ENCODE measurements at regions not wholly inside any gene's neighbourhood (a gene's known extent, or its start where the extent isn't known, plus 50 kb on each side); places are given as distances from the start of the nearest gene placed in this dataset.
A peak's percentile ranks its signal among the peaks of the same experiment; 100 is the strongest.

DNA sequence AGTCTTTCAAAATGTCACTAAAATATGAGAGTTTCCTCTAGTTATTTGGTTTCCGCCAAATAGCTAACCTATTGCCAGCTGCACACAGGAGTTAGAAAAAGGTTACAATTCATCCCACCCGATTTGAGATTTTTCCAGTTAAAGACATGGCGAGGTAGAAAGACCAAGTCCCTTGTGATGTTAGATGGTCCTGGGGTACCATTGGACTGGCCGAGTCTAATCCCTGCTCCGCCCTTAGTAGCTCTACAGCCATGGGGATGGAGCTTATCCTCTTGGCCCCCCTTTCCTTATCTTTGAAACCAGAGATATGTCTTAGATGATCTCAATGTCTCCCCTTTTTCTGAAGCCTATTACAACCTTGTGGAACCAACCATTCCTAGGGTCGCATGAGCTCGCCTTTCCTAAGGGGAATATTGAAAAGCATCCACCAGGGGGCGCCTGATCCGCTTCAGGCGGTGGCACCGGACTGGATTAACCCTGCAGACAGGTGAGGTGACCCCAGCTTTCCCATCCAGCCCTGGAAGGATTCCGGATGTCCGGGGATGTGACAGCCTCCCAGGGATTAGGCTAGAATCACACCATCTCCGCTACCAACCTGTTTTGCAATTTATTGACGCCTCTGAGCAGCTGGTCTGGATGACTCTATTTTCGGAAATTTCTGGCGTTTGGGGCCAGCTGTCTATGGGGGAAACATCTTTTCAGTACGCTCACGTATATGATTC is 68.3 kb upstream of the SIM2 start:
- TF ChIP-seq, protein P1, sequence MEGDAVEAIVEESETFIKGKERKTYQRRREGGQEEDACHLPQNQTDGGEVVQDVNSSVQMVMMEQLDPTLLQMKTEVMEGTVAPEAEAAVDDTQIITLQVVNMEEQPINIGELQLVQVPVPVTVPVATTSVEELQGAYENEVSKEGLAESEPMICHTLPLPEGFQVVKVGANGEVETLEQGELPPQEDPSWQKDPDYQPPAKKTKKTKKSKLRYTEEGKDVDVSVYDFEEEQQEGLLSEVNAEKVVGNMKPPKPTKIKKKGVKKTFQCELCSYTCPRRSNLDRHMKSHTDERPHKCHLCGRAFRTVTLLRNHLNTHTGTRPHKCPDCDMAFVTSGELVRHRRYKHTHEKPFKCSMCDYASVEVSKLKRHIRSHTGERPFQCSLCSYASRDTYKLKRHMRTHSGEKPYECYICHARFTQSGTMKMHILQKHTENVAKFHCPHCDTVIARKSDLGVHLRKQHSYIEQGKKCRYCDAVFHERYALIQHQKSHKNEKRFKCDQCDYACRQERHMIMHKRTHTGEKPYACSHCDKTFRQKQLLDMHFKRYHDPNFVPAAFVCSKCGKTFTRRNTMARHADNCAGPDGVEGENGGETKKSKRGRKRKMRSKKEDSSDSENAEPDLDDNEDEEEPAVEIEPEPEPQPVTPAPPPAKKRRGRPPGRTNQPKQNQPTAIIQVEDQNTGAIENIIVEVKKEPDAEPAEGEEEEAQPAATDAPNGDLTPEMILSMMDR (IDR thresholded peaks at IDR 0.05 in 2 of 3, conservative IDR thresholded peaks at IDR 0.05 in 1 of 3; ENCODE audit: borderline replicate concordance in 1 of 3, insufficient read depth in 1 of 3, low read depth in 2 of 3, low read length in 2 of 3) = peak; percentile 65 to 89 (median 77); a peak in 5 of 6 replicates
- TF ChIP-seq EZH2 (IDR thresholded peaks at IDR 0.05) = no peak
- no peak for TF ChIP-seq ZNF274 (IDR thresholded peaks at IDR 0.05; ENCODE audit: low read depth, low read length)
- TF ChIP-seq POLR2A (IDR thresholded peaks at IDR 0.05; ENCODE audit: borderline replicate concordance, extremely low read depth, insufficient read depth, insufficient read length) = no peak
- no peak for TF ChIP-seq SP1 (IDR thresholded peaks at IDR 0.05; ENCODE audit: low read depth)
- TF ChIP-seq EZH2phosphoT487 (IDR thresholded peaks at IDR 0.05; ENCODE audit: borderline replicate concordance) = no peak
- TF ChIP-seq POLR2AphosphoS5 (IDR thresholded peaks at IDR 0.05; ENCODE audit: low read depth, low read length) = no peak
- TF ChIP-seq, protein P2, sequence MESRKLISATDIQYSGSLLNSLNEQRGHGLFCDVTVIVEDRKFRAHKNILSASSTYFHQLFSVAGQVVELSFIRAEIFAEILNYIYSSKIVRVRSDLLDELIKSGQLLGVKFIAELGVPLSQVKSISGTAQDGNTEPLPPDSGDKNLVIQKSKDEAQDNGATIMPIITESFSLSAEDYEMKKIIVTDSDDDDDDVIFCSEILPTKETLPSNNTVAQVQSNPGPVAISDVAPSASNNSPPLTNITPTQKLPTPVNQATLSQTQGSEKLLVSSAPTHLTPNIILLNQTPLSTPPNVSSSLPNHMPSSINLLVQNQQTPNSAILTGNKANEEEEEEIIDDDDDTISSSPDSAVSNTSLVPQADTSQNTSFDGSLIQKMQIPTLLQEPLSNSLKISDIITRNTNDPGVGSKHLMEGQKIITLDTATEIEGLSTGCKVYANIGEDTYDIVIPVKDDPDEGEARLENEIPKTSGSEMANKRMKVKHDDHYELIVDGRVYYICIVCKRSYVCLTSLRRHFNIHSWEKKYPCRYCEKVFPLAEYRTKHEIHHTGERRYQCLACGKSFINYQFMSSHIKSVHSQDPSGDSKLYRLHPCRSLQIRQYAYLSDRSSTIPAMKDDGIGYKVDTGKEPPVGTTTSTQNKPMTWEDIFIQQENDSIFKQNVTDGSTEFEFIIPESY (IDR thresholded peaks at IDR 0.05; ENCODE audit: extremely low read depth, insufficient replicate concordance, low read length) = no peak
- TF ChIP-seq CEBPB (IDR thresholded peaks at IDR 0.05; ENCODE audit: low read depth) = no peak
- no peak for TF ChIP-seq TCF7L2 (IDR thresholded peaks at IDR 0.05; ENCODE audit: borderline replicate concordance, extremely low read depth, insufficient read depth, insufficient read length)
- TF ChIP-seq, protein P3, sequence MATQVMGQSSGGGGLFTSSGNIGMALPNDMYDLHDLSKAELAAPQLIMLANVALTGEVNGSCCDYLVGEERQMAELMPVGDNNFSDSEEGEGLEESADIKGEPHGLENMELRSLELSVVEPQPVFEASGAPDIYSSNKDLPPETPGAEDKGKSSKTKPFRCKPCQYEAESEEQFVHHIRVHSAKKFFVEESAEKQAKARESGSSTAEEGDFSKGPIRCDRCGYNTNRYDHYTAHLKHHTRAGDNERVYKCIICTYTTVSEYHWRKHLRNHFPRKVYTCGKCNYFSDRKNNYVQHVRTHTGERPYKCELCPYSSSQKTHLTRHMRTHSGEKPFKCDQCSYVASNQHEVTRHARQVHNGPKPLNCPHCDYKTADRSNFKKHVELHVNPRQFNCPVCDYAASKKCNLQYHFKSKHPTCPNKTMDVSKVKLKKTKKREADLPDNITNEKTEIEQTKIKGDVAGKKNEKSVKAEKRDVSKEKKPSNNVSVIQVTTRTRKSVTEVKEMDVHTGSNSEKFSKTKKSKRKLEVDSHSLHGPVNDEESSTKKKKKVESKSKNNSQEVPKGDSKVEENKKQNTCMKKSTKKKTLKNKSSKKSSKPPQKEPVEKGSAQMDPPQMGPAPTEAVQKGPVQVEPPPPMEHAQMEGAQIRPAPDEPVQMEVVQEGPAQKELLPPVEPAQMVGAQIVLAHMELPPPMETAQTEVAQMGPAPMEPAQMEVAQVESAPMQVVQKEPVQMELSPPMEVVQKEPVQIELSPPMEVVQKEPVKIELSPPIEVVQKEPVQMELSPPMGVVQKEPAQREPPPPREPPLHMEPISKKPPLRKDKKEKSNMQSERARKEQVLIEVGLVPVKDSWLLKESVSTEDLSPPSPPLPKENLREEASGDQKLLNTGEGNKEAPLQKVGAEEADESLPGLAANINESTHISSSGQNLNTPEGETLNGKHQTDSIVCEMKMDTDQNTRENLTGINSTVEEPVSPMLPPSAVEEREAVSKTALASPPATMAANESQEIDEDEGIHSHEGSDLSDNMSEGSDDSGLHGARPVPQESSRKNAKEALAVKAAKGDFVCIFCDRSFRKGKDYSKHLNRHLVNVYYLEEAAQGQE (IDR thresholded peaks at IDR 0.05; ENCODE audit: low read depth) = no peak
- TF ChIP-seq, protein P4, sequence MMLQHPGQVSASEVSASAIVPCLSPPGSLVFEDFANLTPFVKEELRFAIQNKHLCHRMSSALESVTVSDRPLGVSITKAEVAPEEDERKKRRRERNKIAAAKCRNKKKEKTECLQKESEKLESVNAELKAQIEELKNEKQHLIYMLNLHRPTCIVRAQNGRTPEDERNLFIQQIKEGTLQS (IDR thresholded peaks at IDR 0.05) = no peak
- no peak for TF ChIP-seq ZFX (IDR thresholded peaks at IDR 0.05)
